ENCODE measurements at regions not wholly inside any gene's neighbourhood (a gene's known extent, or its start where the extent isn't known, plus 50 kb on each side); places are given as distances from the start of the nearest gene placed in this dataset.

DNA sequence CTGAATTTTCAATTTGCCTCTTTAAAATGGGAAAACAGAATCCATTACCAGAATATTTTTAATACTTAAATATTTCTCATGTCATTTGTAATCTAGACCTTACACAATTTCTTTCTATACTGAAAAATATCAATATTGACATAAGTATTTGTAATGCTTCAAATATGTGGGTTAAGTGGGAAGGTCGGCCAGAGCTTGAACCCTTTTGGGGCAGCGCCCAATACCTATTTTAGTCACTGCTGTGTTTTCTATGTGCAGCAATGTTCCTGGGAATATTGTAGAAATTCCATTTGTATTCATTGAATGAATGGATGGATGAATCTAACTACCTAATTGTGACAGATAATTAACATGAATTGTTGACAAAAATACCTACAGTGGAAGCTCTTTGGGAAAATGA lies 459.7 kb upstream of the ZNF717 start:
- TF ChIP-seq, protein P1, sequence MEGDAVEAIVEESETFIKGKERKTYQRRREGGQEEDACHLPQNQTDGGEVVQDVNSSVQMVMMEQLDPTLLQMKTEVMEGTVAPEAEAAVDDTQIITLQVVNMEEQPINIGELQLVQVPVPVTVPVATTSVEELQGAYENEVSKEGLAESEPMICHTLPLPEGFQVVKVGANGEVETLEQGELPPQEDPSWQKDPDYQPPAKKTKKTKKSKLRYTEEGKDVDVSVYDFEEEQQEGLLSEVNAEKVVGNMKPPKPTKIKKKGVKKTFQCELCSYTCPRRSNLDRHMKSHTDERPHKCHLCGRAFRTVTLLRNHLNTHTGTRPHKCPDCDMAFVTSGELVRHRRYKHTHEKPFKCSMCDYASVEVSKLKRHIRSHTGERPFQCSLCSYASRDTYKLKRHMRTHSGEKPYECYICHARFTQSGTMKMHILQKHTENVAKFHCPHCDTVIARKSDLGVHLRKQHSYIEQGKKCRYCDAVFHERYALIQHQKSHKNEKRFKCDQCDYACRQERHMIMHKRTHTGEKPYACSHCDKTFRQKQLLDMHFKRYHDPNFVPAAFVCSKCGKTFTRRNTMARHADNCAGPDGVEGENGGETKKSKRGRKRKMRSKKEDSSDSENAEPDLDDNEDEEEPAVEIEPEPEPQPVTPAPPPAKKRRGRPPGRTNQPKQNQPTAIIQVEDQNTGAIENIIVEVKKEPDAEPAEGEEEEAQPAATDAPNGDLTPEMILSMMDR (IDR thresholded peaks at IDR 0.05; ENCODE audit: low read depth, low read length): no peak
- TF ChIP-seq EZH2phosphoT487 (IDR thresholded peaks at IDR 0.05; ENCODE audit: low read depth): no peak

All from OCI-LY3 (cell line).